ENCODE measurements at regions not wholly inside any gene's neighbourhood (a gene's known extent, or its start where the extent isn't known, plus 50 kb on each side); places are given as distances from the start of the nearest gene placed in this dataset.

- Histone ChIP-seq H3K27ac (no peak overlapping the region), H2AFZ (no peak overlapping the region), H3K4me1 (no peaks in the 10 kb centered on the region), H3K36me3 (ENCODE audit: control insufficient read depth, insufficient read depth, low read length) (no peaks in the 10 kb centered on the region), H3K4me2 (ENCODE audit: low read length) (no peak overlapping the region), H3K79me2 (no peaks in the 10 kb centered on the region), H3K27me3 (ENCODE audit: control insufficient read depth, insufficient read depth, low read length) (no peaks in the 10 kb centered on the region), H3K9ac (no peak overlapping the region), H3K9me3 (ENCODE audit: control insufficient read depth, low read length) (no peaks in the 10 kb centered on the region), H3K4me3 (ENCODE audit: low read depth, low read length) (no peak overlapping the region)
- no peak for TF ChIP-seq CTCF (IDR thresholded peaks at IDR 0.05)
Observed at GRCh38 chr3:115517457-115518050, 105.8 kb upstream of the GAP43 start.

- H3K4me3 ChIP-seq (ENCODE audit: low read depth, low read length), result no peak overlapping the region
- H3K4me2 ChIP-seq (ENCODE audit: low read length), result no peak overlapping the region
- H3K27me3 ChIP-seq (ENCODE audit: control insufficient read depth, insufficient read depth, low read length), result no peaks in the 10 kb centered on the region
- no peak overlapping the region for H2AFZ ChIP-seq
- no peaks in the 10 kb centered on the region for H3K9me3 ChIP-seq (ENCODE audit: control insufficient read depth, low read length)
- no peak overlapping the region for H3K27ac ChIP-seq
- H3K36me3 ChIP-seq (ENCODE audit: control insufficient read depth, insufficient read depth, low read length), result no peaks in the 10 kb centered on the region
- no peaks in the 10 kb centered on the region for H3K4me1 ChIP-seq
- no peak overlapping the region for H3K9ac ChIP-seq
- no peaks in the 10 kb centered on the region for H3K79me2 ChIP-seq
- TF ChIP-seq CTCF (IDR thresholded peaks at IDR 0.05), result no peak
Observed at GRCh38 chr3:115518100-115518852, 105.0 kb upstream of the GAP43 start.

- no peak overlapping the region for H3K9ac ChIP-seq
- no peaks in the 10 kb centered on the region for H3K36me3 ChIP-seq (ENCODE audit: control insufficient read depth, insufficient read depth, low read length)
- no peaks in the 10 kb centered on the region for H3K4me1 ChIP-seq
- H3K27ac ChIP-seq, result no peak overlapping the region
- H3K27me3 ChIP-seq (ENCODE audit: control insufficient read depth, insufficient read depth, low read length), result no peaks in the 10 kb centered on the region
- no peaks in the 10 kb centered on the region for H3K9me3 ChIP-seq (ENCODE audit: control insufficient read depth, low read length)
- no peak overlapping the region for H3K4me2 ChIP-seq (ENCODE audit: low read length)
- no peak for TF ChIP-seq CTCF (IDR thresholded peaks at IDR 0.05)
- no peaks in the 10 kb centered on the region for H3K79me2 ChIP-seq
- H3K4me3 ChIP-seq (ENCODE audit: low read depth, low read length), result no peak overlapping the region
- H2AFZ ChIP-seq, result no peak overlapping the region
Observed at GRCh38 chr3:115520241-115520640, 103.1 kb upstream of the GAP43 start.

GRCh38 chr3:115520651-115521245, 102.6 kb upstream of the GAP43 start:
- no peak overlapping the region for H3K9ac ChIP-seq
- H2AFZ ChIP-seq, result no peak overlapping the region
- H3K79me2 ChIP-seq, result no peaks in the 10 kb centered on the region
- no peaks in the 10 kb centered on the region for H3K4me1 ChIP-seq
- H3K27ac ChIP-seq, result no peak overlapping the region
- no peak for TF ChIP-seq CTCF (IDR thresholded peaks at IDR 0.05)
- H3K27me3 ChIP-seq (ENCODE audit: control insufficient read depth, insufficient read depth, low read length), result no peaks in the 10 kb centered on the region
- H3K9me3 ChIP-seq (ENCODE audit: control insufficient read depth, low read length), result no peaks in the 10 kb centered on the region
- H3K36me3 ChIP-seq (ENCODE audit: control insufficient read depth, insufficient read depth, low read length), result no peaks in the 10 kb centered on the region
- H3K4me2 ChIP-seq (ENCODE audit: low read length), result no peak overlapping the region
- no peak overlapping the region for H3K4me3 ChIP-seq (ENCODE audit: low read depth, low read length)
